ENCODE measurements at regions not wholly inside any gene's neighbourhood (a gene's known extent, or its start where the extent isn't known, plus 50 kb on each side); places are given as distances from the start of the nearest gene placed in this dataset.

DNA sequence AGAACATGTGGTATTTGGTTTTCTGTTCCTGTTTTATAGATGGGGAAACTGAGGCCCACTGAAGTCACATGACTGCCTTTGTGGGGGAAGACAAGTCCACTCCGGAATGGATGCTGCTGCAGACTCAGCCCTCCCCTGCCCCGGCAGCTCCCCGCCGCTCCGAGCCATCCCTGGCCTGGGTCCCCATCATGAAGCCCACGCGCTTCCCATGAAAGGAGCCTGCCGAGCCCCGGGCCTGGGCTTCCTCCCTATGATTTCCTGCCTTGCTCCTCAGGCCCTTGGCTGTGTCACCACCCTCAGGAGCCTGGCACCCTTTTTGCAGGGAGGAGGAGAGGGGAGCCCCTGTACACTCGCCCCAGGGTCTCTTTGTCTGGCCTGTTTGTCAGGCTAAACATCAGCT is 125.3 kb upstream of the FOXF1 start:
- Mint-ChIP-seq H3K36me3 (no peaks in the 10 kb centered on the region), H3K4me1 (no peaks in the 10 kb centered on the region), H3K27me3 (peaks cover 10 to 11% of the 10 kb centered on the region in 2 donors), H3K4me3 (no peak overlapping the region), H3K27ac (no peak overlapping the region), H3K9me3 (peaks cover 0 to 2% (median 0%) of the 10 kb centered on the region in 5 donors)
- no peak for DNase-seq
- H3K27me3 ChIP-seq (ENCODE audit: insufficient read depth, low read length, poor library complexity, severe bottlenecking), result peaks cover 4% of the 10 kb centered on the region
- no peak overlapping the region for H3K27ac ChIP-seq (ENCODE audit: low read depth, low read length)
- no peaks in the 10 kb centered on the region for H3K36me3 ChIP-seq (ENCODE audit: insufficient read depth, low read length)
- H3K4me1 ChIP-seq (ENCODE audit: insufficient read depth, low read length), result no peaks in the 10 kb centered on the region
- H3K4me3 ChIP-seq (ENCODE audit: low read length), result no peak overlapping the region
- ChIA-PET CTCF (no interaction called here), POLR2A (no interaction called here)
- H3K9me3 ChIP-seq (ENCODE audit: low read length), result no peaks in the 10 kb centered on the region

DNA sequence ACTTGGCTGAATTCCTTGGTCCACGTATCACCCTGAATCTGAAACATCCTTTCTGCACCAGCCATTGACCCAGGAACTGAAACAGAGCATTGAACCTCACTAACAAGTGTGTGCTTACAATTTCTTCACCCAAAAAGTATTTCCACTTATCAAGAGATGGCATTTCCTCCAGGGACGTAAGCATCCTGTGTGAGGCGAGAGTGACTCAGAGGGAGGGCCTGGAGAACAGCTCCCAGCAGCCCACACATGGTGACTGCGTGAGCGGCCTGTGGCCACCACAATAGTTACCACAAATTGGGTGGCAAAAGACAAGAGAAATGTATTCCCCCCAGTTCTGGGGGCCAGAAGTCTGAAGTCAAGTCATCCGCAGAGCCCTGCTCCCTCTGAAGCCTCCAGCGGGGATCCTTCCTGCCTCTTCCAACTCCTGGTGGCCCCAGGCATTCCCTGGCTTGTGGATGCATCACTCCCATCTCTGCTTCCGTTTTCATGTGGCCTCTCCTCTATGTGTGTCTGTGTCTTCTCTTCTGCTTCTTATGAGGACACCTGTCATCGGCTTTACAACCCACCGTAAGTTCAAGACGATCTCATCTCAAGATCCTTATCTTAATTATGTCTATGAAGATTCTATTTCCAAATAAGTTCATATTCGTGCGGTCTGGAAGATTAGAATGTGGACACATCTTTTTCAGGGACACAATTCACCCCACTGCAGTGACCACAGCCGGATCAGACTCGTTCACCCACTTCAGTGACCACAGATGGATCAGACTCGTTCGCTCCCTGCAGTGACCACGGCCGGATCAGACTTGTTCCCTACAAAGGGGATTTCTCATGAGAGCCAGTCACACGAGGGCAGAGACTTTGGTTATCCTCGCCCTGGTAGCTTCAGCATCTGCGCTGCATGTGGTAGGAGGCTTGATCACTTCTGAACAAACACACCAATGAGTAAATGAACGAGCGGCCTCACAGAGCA is 122.6 kb upstream of the FOXF1 start:
- Histone ChIP-seq H3K27me3 (ENCODE audit: insufficient read depth, low read length, poor library complexity, severe bottlenecking) (peaks cover 4% of the 10 kb centered on the region), H3K4me1 (ENCODE audit: insufficient read depth, low read length) (no peaks in the 10 kb centered on the region), H3K4me3 (ENCODE audit: low read length) (no peak overlapping the region), H3K9me3 (ENCODE audit: low read length) (no peaks in the 10 kb centered on the region), H3K36me3 (ENCODE audit: insufficient read depth, low read length) (no peaks in the 10 kb centered on the region), H3K27ac (ENCODE audit: low read depth, low read length) (no peak overlapping the region)
- Mint-ChIP-seq H3K27ac (no peak overlapping the region), H3K9me3 (peaks cover 0 to 2% (median 0%) of the 10 kb centered on the region in 5 donors), H3K36me3 (no peaks in the 10 kb centered on the region), H3K4me1 (no peaks in the 10 kb centered on the region), H3K4me3 (no peak overlapping the region), H3K27me3 (peaks cover 4 to 5% of the 10 kb centered on the region in 2 donors)
- POLR2A ChIA-PET, result no interaction called here
- CTCF ChIA-PET, result no interaction called here
- DNase-seq, result no peak

DNA sequence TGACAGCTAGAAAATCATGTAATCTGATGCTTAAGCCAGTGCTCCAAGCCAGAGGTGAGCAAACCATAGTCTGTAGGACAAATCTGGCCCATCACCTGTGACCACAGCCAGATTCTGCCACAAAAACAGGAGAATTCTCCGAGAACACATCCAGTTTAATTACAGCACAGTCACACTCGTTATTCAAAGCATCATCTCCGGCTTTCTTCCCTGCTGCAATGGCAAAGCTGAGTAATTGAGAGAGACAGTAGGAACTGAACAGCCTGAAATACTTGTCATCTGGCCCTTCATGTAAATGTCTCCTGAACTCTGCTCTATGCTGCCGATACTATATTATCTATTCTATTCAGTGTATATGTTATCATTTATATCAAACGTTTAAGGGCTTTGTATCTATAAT is 121.4 kb upstream of the FOXF1 start:
- no peak for DNase-seq
- POLR2A ChIA-PET, result no interaction called here
- no peak overlapping the region for H3K4me3 ChIP-seq (ENCODE audit: low read length)
- peaks cover 4% of the 10 kb centered on the region for H3K27me3 ChIP-seq (ENCODE audit: insufficient read depth, low read length, poor library complexity, severe bottlenecking)
- H3K4me1 Mint-ChIP-seq, result no peaks in the 10 kb centered on the region
- H3K27me3 Mint-ChIP-seq, result peaks cover 0 to 2% of the 10 kb centered on the region in 2 donors
- H3K4me1 ChIP-seq (ENCODE audit: insufficient read depth, low read length), result no peaks in the 10 kb centered on the region
- H3K27ac Mint-ChIP-seq, result no peak overlapping the region
- H3K9me3 ChIP-seq (ENCODE audit: low read length), result no peaks in the 10 kb centered on the region
- H3K36me3 ChIP-seq (ENCODE audit: insufficient read depth, low read length), result no peaks in the 10 kb centered on the region
- peaks cover 0 to 2% (median 0%) of the 10 kb centered on the region in 5 donors for H3K9me3 Mint-ChIP-seq
- H3K36me3 Mint-ChIP-seq, result no peaks in the 10 kb centered on the region
- CTCF ChIA-PET, result no interaction called here
- H3K4me3 Mint-ChIP-seq, result no peak overlapping the region
- H3K27ac ChIP-seq (ENCODE audit: low read depth, low read length), result no peak overlapping the region

DNA sequence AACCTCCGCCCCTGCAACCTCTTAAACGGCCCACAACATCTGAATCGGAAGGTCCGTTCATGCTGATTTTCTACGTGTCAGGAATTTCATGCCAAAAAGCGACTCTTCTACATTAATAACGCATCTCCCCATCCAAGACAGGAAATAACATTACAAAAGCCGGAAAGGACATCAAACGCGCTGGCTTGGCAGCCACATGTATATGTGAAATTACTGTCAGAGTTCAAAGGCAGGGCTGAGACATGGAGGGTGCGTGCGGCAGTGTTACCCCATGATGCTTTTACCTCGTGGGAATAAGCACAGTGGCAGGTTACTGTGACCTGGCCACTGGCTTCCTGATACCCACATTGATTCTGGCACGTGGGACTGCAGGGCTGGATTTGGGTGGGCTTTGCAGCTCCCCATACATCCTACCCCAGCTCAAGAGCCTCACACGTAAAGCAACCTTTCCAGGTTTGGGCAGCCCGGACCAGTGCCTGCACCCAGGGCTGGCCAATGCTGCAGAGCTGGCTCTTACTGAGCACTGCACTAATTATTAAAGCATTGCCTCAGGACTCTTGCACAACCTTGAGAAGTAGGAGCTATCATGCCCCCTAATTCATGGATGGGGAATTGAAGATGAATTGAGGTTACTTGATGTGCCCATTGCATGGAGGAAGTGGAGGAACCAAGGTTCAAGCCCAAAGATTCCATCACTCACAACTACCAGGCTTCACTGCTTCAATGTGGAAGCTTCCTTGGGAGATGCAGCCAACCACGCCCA is 120.6 kb upstream of the FOXF1 start:
- H3K4me1 Mint-ChIP-seq, result no peaks in the 10 kb centered on the region

DNA sequence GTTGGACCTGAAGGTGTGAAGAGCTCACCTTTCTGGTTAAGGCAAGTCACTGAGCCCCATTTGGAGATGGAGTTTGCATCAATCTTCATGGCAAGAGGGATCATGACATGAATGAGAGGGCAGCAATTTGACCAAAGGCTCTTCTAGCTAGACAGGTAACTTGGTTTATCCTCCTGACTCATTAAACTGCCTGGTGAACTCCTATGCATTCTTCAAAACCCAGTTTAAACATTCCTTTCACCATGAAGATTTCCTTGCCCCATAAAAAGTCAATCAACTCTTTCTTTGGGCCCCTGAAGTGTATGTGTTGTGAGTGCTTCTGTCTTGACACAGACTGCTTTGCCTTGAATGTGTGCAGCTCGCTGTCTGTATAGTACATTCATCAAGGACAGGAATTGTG is 120.0 kb upstream of the FOXF1 start:
- Histone ChIP-seq H3K4me1 (ENCODE audit: insufficient read depth, low read length) (no peaks in the 10 kb centered on the region), H3K9me3 (ENCODE audit: low read length) (no peaks in the 10 kb centered on the region), H3K27ac (ENCODE audit: low read depth, low read length) (no peak overlapping the region), H3K36me3 (ENCODE audit: insufficient read depth, low read length) (no peaks in the 10 kb centered on the region), H3K27me3 (ENCODE audit: insufficient read depth, low read length, poor library complexity, severe bottlenecking) (peaks cover 4% of the 10 kb centered on the region), H3K4me3 (ENCODE audit: low read length) (no peak overlapping the region)
- H3K4me3 Mint-ChIP-seq, result no peak overlapping the region
- ChIA-PET POLR2A (no interaction called here), CTCF (no interaction called here)
- no peak for DNase-seq
- H3K4me1 Mint-ChIP-seq, result no peaks in the 10 kb centered on the region
- peaks cover 0 to 3% of the 10 kb centered on the region in 2 donors for H3K27me3 Mint-ChIP-seq
- H3K27ac Mint-ChIP-seq, result no peak overlapping the region
- H3K36me3 Mint-ChIP-seq, result no peaks in the 10 kb centered on the region
- peaks cover 0 to 2% (median 0%) of the 10 kb centered on the region in 5 donors for H3K9me3 Mint-ChIP-seq

More for the DNA sequence above, 120.6 kb upstream of the FOXF1 start:
- CTCF ChIA-PET, result no interaction called here
- Mint-ChIP-seq H3K27ac (no peak overlapping the region), H3K4me3 (no peak overlapping the region), H3K9me3 (peaks cover 0 to 2% (median 0%) of the 10 kb centered on the region in 5 donors), H3K27me3 (peaks cover 0 to 2% of the 10 kb centered on the region in 2 donors), H3K36me3 (no peaks in the 10 kb centered on the region)
- POLR2A ChIA-PET, result no interaction called here
- Histone ChIP-seq H3K4me3 (ENCODE audit: low read length) (no peak overlapping the region), H3K27ac (ENCODE audit: low read depth, low read length) (no peak overlapping the region), H3K4me1 (ENCODE audit: insufficient read depth, low read length) (no peaks in the 10 kb centered on the region), H3K36me3 (ENCODE audit: insufficient read depth, low read length) (no peaks in the 10 kb centered on the region), H3K27me3 (ENCODE audit: insufficient read depth, low read length, poor library complexity, severe bottlenecking) (peaks cover 4% of the 10 kb centered on the region), H3K9me3 (ENCODE audit: low read length) (no peaks in the 10 kb centered on the region)
- no peak for DNase-seq

DNA sequence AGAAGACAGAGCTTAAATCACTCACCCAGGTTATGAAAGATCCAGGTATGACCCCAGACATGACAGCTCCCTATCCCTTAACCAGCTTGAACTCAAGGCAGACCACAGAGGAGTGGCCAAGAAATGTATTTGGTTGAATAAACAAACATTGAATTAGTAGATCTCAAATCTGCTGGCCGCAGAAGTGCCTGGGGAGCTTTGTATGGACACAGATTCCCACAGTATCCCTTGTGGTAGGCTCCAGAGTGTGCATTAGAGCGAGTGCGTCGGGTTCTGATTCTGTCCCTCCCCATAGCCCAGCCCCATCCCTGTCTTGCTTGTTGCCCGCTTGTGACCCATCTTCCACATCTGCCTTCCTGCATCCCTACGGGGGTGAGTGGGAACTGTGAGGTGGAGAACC is 118.8 kb upstream of the FOXF1 start:
- CTCF ChIA-PET, result interaction anchor here (1.0 kb wide), 1 partner anchor 8 kb away, joined by 3 read pairs; no protein-coding TSS in a partner anchor
- no peak overlapping the region for H3K4me3 Mint-ChIP-seq
- no peaks in the 10 kb centered on the region for H3K36me3 Mint-ChIP-seq
- H3K27me3 Mint-ChIP-seq, result peaks cover 0 to 3% of the 10 kb centered on the region in 2 donors
- H3K4me1 Mint-ChIP-seq, result no peaks in the 10 kb centered on the region
- no peak for DNase-seq
- H3K27ac Mint-ChIP-seq, result no peak overlapping the region
- H3K9me3 Mint-ChIP-seq, result peaks cover 0 to 2% (median 0%) of the 10 kb centered on the region in 5 donors
- no peaks in the 10 kb centered on the region for H3K36me3 ChIP-seq (ENCODE audit: insufficient read depth, low read length)
- H3K9me3 ChIP-seq (ENCODE audit: low read length), result no peaks in the 10 kb centered on the region
- no peaks in the 10 kb centered on the region for H3K4me1 ChIP-seq (ENCODE audit: insufficient read depth, low read length)
- POLR2A ChIA-PET, result no interaction called here
- H3K27ac ChIP-seq (ENCODE audit: low read depth, low read length), result no peak overlapping the region
- H3K27me3 ChIP-seq (ENCODE audit: insufficient read depth, low read length, poor library complexity, severe bottlenecking), result no peaks in the 10 kb centered on the region
- H3K4me3 ChIP-seq (ENCODE audit: low read length), result no peak overlapping the region

DNA sequence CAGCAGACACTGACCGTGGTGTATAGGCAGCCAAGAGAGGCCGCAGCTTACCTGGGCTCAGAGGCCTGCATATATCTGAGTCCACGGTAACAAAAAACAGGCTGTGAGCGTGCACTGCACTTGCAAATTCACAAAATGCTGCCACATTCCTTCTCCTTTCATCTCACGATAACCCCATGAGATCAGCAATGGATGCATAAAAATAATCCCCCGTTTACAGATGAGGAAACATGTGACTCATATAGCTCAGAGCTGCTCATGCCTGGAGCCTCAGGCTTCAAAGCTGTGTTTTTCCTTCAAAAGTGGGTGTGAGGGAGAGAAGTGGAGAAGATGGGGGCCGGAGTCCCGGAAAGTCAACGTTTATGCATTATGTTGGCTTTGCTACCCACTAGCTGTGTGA is 118.3 kb upstream of the FOXF1 start:
- CTCF ChIA-PET, result interaction anchor here (1.0 kb wide), 1 partner anchor 9 kb away, joined by 3 read pairs; no protein-coding TSS in a partner anchor
- Histone ChIP-seq H3K27ac (ENCODE audit: low read depth, low read length) (no peak overlapping the region), H3K36me3 (ENCODE audit: insufficient read depth, low read length) (no peaks in the 10 kb centered on the region), H3K4me1 (ENCODE audit: insufficient read depth, low read length) (no peaks in the 10 kb centered on the region), H3K27me3 (ENCODE audit: insufficient read depth, low read length, poor library complexity, severe bottlenecking) (no peaks in the 10 kb centered on the region), H3K4me3 (ENCODE audit: low read length) (no peak overlapping the region), H3K9me3 (ENCODE audit: low read length) (no peaks in the 10 kb centered on the region)
- H3K9me3 Mint-ChIP-seq, result peaks cover 0 to 2% (median under 1%) of the 10 kb centered on the region in 5 donors
- H3K4me1 Mint-ChIP-seq, result no peaks in the 10 kb centered on the region
- no peaks in the 10 kb centered on the region for H3K36me3 Mint-ChIP-seq
- peaks cover 0 to 3% of the 10 kb centered on the region in 2 donors for H3K27me3 Mint-ChIP-seq
- no peak for DNase-seq
- POLR2A ChIA-PET, result no interaction called here
- H3K27ac Mint-ChIP-seq, result no peak overlapping the region
- H3K4me3 Mint-ChIP-seq, result no peak overlapping the region
